ENCODE measurements at regions not wholly inside any gene's neighbourhood (a gene's known extent, or its start where the extent isn't known, plus 50 kb on each side); places are given as distances from the start of the nearest gene placed in this dataset.

- no peaks in the 10 kb centered on the region for H3F3A ChIP-seq (replicated peaks; ENCODE audit: low read depth)
- no peaks in the 10 kb centered on the region for H3K27me3 ChIP-seq (ENCODE audit: insufficient read depth)
- no peaks in the 10 kb centered on the region for H3K27me3 Mint-ChIP-seq (ENCODE audit: insufficient read depth, low read depth, poor library complexity)
- H3K4me2 ChIP-seq, result no peak overlapping the region
- no peaks in the 10 kb centered on the region for H3K36me3 ChIP-seq (ENCODE audit: insufficient read depth)
- H3K4me3 ChIP-seq, result no peak overlapping the region
- no peaks in the 10 kb centered on the region for H3K9me2 ChIP-seq (ENCODE audit: insufficient read depth)
- H3K79me2 ChIP-seq (replicated peaks; ENCODE audit: insufficient read depth), result no peaks in the 10 kb centered on the region
- DNase-seq (ENCODE audit: low spot score) (no peak), ATAC-seq (no peak)
- H3K27ac Mint-ChIP-seq, result no peak overlapping the region
- H3K4me3 Mint-ChIP-seq, result no peak overlapping the region
- no peaks in the 10 kb centered on the region for H3K4me1 ChIP-seq (ENCODE audit: insufficient read depth)
- H3K27ac ChIP-seq (ENCODE audit: low read depth), result no peak overlapping the region
- TF ChIP-seq EZH2 (IDR thresholded peaks at IDR 0.05; ENCODE audit: low read depth, unreplicated experiment) (no peak), NANOG (IDR thresholded peaks at IDR 0.05; ENCODE audit: borderline replicate concordance) (no peak), ZNF462 (CRISPR knock-in tag; IDR thresholded peaks at IDR 0.05) (no peak), ETS1 (IDR thresholded peaks at IDR 0.05) (no peak)
- peaks cover 2% of the 10 kb centered on the region; the same call in 2 of the 3 replicates for H3K4me1 Mint-ChIP-seq
- H3K36me3 Mint-ChIP-seq (ENCODE audit: low read depth), result no peaks in the 10 kb centered on the region
- H4K20me1 ChIP-seq (replicated peaks; ENCODE audit: insufficient read depth), result no peaks in the 10 kb centered on the region
- H3K9me3 Mint-ChIP-seq, result no peaks in the 10 kb centered on the region; the same call in 2 of the 3 replicates
- no peak overlapping the region for H2AFZ ChIP-seq
These were observed 160.8 kb downstream of the TUSC7 start for GRCh38 chr3:116870379-116870778.

GRCh38 chr3:116871905-116872304 is 162.3 kb downstream of the TUSC7 start:
- H3K27ac Mint-ChIP-seq, result no peak overlapping the region
- no peaks in the 10 kb centered on the region; the same call in 2 of the 3 replicates for H3K9me3 Mint-ChIP-seq
- TF ChIP-seq POLR2AphosphoS5 (IDR thresholded peaks at IDR 0.05; ENCODE audit: low read depth) (no peak), EZH2phosphoT487 (IDR thresholded peaks at IDR 0.05; ENCODE audit: unreplicated experiment) (no peak)
- no peak overlapping the region for H3K27ac ChIP-seq (ENCODE audit: low read depth)
- ATAC-seq (no peak), DNase-seq (ENCODE audit: low spot score) (no peak)
- H4K20me1 ChIP-seq (replicated peaks; ENCODE audit: insufficient read depth), result no peaks in the 10 kb centered on the region
- H3K4me3 Mint-ChIP-seq, result no peak overlapping the region
- no peak overlapping the region for H3K4me3 ChIP-seq
- H3K4me2 ChIP-seq, result no peak overlapping the region
- H2AFZ ChIP-seq, result no peak overlapping the region
- H3K27me3 ChIP-seq (ENCODE audit: insufficient read depth), result no peaks in the 10 kb centered on the region
- H3K9me2 ChIP-seq (ENCODE audit: insufficient read depth), result no peaks in the 10 kb centered on the region
- H3F3A ChIP-seq (replicated peaks; ENCODE audit: low read depth), result no peaks in the 10 kb centered on the region
- H3K4me1 ChIP-seq (ENCODE audit: insufficient read depth), result no peaks in the 10 kb centered on the region
- no peaks in the 10 kb centered on the region for H3K79me2 ChIP-seq (replicated peaks; ENCODE audit: insufficient read depth)
- no peaks in the 10 kb centered on the region for H3K27me3 Mint-ChIP-seq (ENCODE audit: insufficient read depth, low read depth, poor library complexity)
- no peaks in the 10 kb centered on the region for H3K36me3 Mint-ChIP-seq (ENCODE audit: low read depth)
- H3K4me1 Mint-ChIP-seq, result peaks cover 2% of the 10 kb centered on the region; the same call in 2 of the 3 replicates
- no peaks in the 10 kb centered on the region for H3K36me3 ChIP-seq (ENCODE audit: insufficient read depth)

Measured in GM23338 (cell line).